SKM-1 treated with dmso at 0.1 percent for 144 hours (cell line): ENCODE measurements at regions not wholly inside any gene's neighbourhood (a gene's known extent, or its start where the extent isn't known, plus 50 kb on each side); places are given as distances from the start of the nearest gene placed in this dataset.
"Not testable (repeated sequence)": the region's sequence is repeated elsewhere in the genome, so short reads cannot be mapped to it uniquely, and the experiment has no call there.

Experiments
- DNase-seq: peaks from one replicate; lab custom pipeline; 2025; ENCODE audit not compliant: unreplicated experiment; lab: John Stamatoyannopoulos, UW

DNA sequence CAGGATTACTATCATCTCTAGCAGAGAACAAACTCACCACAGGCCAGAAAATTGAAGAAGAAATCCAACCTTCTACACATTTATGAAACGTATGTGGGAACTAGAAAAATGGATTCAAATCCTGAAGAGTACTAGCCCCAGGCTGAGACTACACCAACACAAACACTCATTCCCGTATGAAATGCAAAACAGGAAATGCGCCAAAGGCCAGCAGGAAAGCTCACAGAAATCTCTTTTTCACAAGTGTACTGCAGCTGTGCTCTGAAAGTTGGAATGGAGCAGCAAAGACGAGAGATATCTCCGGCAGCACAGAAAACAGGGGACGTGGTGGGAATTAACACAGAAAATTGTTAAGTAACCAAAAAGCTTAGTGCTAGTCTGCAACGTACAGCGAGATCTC lies 913.5 kb downstream of the TDRD15 start:
- no peak for DNase-seq

DNA sequence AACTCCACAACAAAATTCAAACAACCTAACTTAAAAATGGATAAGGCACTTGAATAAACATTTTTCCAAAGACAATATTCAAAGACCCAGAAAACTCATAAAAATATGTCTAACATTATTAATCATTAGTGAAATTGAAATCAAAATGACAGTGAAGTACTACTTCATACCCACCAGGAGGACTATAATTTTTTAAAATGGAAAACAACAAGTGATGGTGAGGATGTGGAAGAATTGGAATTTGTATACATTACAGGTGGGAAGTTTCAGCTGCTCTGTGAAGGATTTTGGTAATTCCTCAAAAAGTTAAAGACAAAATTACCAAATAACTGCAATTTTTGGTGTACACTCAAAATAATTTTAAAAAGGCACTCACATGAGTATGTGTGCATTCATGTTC lies 920.0 kb downstream of the TDRD15 start:
- no peak for DNase-seq

DNA sequence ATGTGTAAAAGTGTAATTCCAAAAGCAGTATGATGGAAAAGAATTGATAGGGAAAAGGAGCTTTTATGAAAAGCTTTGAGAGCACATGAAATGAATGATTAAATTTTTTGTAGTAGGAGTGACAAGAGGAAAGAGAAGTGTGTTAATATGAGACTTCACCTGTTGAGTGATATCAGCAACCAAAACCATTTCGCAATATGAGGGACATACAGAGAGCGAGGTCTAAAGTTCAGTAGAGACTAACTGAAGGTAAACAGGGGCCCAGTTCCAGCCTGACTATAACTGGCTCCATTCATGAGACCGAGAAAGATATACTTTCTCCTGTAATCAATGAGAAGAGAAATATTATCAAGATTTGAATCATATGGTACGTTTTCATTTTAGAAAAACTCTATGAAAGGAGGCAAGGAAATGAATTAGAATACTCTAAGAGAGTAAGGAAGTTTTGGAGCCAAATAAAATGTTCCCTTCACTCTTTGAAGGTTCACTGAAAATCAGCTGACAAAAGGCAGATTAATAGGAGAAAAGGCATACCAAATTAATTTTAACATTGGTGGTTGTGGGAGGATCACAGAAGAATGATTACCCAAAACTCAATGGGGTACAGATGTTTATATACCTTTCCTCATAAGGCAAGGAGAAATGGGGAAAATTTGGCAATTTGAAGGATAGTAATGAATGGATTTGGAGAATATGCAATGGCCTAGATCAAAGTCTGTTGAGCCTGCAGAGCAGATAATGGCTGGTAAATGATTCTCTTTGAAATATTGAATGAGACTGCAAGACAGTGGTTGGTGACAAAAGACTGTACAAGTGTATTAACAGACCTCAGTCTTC lies 932.2 kb downstream of the TDRD15 start:
- no peak for DNase-seq

DNA sequence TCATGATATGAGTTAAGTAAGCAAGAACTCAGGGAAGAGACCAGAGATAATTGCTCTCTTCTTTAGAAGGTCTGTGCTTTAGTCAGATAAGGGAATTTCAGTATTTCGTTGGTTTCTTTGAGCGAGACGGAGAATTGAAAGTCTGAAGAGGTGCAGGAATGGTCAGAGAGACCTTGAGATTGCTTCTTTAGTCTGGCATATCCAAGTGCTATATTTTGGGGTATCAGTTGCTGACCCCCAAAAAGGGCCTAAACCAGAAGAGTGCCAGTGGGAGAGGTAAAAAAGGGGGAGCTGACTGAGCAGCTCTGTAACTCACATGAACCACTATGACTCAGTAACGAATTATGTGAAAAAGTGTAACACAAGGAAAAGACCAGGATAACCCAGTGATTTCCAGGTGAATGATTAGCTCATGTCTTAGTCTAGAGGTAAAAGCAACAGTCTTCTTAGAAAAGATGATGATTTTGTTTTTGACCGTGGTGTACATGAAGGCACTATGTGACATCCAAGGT lies 932.9 kb downstream of the TDRD15 start:
- DNase-seq = no peak

DNA sequence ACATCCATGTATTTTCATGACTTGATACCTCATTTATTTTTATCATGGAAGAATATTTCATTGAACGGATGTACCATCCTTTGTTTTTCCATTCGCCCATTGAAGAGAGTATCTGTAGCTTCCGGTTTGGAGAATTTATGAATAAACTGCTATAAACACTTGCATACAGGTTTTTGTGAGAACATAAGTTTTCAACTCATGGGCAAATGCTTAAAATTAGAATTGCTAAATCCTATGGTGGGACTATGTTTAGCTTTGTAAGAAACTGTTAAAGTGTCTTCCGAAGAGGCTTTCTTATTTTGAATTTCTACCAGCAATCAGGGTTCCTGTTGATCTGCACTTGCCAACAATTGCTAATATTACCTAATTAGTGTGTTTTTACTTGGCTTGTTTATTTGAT lies 938.9 kb downstream of the TDRD15 start:
- DNase-seq = no peak

DNA sequence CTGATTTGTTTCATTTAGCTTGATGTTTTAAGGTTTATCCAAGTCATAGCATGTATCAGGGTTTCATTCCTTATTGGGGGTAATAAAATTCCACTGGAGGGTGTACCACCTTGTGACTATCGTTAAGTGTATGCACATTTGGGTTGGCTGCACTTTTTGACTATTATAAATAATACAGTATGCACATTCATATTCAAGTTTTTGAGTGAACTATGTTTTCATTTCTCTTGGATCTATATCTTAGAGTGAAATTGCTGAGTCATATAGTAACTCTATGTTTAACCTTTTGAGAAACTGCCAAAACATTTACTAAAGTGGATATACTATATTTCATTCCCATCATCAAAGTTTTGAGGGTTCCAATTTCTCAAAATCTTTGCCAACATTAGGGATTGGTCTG lies 952.7 kb downstream of the TDRD15 start:
- no peak for DNase-seq

DNA sequence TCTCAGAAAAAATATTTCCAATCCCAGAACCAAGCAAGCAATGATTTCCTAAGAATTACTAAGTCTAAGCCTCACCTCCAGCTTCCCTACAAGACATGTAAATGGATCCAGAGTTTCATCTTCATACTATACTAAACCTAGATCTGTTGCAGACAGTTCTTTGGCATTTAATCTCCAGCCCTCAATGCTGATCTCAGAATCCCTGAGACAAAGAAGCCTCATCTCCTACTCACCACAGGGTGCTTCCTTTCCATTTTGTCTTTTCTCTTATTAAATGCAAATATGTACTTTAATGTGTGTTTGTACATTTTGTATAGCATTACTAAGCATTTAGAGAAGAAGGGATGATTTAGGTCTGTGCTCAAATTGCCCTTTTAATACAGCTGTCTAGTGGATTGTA lies 954.9 kb downstream of the TDRD15 start:
- DNase-seq = no peak

DNA sequence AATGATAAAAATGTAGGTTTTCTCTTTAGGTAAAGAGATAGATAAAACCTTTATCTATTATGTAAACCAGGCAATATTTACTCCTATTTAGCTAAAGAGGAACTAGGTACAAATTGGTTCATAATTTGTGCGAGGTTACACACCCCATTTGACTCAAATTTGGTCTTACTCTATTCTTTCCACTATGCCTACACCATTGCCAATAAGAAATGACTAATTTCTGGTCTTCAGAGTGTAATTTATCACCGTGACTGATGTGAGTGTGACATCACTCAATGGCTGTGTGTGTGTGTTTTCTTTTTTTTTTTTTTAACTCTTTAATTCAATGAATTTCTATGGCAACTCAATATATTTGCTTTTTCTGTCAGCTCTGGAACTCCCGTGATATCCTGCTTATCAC lies 955.8 kb downstream of the TDRD15 start:
- DNase-seq = no peak

DNA sequence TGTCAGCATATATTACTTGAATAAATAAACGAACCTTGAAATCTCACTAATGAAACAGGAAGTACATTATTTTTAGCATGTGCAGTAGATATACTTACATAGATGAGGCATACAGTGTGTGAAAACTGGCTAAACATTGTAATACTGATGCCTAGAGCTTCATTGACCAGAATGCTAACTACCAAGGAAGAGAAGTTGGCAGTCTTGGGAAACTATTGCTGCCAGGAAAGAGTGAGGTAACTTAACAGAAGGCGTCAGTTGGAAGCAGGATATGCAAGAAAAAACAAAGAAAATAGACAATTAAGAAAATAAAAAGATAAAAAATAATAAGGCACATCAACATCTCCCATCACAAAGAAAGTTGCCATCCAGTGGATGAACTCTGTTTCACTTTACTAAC lies 963.0 kb downstream of the TDRD15 start:
- no peak for DNase-seq

DNA sequence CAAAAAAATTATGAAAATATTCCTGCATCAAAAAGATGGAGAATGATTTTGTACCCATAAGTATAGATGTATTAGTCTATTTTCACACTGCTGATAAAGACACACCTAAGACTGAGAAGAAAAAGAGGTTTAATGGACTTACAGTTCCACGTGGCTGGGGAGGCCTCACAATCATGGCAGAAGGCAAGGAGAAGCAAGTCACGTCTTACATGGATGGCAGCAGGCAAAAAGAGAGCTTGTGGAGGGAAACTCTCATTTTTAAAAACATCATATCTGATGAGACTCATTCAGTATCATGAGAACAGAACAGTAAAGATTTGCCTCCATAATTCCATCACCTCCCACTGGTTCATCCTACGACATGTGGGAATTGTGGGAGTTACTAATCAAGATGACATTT lies 979.8 kb downstream of the TDRD15 start:
- DNase-seq = not testable (repeated sequence)

DNA sequence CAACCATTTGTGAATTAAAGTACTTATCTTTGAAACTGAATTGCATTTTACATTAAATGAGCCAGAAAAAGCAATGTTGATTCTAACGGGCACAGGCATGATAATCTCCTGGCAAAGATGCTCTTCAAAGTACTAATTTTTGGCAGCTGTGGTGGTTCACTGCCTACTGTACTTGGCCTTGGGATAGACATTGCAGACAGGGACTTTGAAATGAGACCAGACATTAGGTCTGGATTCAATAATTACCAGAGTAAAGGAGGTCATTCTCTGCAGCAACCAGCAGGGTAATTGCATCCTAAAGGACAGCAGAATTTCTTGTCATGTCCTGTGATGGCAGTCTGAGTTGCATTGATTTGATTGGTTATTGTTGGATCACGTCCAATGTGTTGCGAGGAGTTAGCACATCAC lies 986.5 kb downstream of the TDRD15 start:
- no peak for DNase-seq

DNA sequence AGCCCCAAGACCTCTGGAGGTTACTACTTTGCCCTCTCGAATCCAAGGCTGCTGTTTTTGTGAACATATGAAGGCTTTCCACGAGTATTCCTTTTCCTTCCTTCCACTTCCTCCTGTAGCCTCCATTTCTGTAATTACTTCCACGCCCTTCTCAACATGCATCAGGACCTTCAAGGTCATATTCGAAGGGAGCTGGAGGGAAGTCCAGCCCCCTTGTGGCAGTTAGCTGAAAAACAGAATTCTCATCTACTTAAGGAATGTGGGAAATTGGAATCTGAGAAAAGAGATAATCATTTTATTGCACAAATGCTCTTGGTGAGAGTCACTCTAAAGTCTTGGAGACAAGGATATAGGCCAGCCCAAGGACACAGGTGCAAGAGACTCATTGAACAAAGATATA lies 1000.2 kb downstream of the TDRD15 start:
- no peak for DNase-seq

DNA sequence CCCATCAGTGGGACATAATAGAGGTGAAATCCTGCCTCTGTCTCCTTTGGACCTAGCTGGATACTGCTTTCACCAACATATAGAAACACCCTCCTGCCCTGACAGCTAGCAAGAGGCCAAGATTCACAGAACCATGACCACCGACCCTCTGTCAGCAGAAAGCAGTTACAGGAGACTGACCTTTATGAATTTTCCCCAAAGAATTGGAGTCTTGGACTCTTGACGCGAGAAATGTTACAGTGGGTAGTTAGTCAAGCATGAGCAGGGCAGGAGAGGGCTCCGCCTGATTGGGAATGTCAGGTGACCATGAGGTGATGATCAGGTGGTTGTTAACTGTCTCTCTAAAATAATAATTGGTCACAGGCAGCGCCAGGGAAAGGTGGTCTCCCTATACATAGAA lies 1002.3 kb downstream of the TDRD15 start:
- no peak for DNase-seq

DNA sequence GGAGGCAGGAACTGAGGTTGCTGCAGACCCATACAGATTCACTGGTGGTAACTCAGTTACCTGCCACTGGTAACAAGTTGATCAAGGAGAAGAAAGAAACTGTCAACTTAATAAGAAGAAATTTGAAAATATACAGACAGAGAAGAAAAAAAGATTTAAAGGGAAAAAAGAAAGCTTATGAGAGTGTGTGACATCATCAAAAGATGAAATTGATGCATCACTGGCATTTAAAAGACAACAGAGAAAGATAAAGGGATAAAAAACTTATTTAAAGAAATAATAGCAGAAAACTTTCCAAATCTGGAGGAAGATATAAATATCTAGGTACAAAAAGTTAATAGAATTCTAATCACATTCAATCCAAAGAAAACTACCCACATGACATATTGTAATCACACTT lies 1003.2 kb downstream of the TDRD15 start:
- DNase-seq = no peak

DNA sequence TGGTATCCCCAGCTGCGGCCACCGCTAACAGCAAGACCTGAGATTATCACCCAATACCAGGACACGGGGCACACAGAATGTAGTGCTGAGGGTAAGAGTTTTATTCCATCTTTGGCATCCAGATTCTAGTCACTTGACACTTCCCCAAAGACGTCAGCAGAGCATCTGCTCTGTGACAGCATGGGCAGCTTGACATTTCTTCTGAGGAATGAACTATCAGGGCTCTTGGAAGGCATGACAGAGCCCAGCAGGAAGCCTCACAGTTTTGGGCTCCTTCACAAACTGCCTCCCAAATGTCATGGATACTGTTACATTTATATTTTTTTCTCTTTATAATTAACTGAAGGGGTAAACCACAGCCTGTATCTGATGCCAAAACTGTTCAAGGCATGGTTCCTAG lies 1010.7 kb downstream of the TDRD15 start:
- no peak for DNase-seq

DNA sequence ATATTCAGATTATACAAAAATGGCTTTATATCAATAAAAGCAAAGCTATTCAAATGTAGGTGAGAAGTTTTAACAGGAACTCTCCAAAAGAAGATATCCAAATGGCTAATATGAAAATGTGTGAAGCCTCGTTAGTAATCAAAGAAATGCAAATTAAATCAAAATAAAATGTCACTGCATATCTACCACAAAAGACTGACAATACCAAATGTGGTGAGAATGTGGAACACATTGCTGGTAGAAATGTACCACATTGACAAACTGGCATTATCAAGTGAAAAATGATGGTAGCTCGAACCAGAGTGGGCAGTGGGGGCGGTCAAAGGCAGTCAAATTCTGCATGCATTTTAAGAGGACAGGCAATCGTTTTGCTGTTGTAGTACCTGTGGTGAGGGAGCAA lies 1012.7 kb downstream of the TDRD15 start:
- DNase-seq = no peak

DNA sequence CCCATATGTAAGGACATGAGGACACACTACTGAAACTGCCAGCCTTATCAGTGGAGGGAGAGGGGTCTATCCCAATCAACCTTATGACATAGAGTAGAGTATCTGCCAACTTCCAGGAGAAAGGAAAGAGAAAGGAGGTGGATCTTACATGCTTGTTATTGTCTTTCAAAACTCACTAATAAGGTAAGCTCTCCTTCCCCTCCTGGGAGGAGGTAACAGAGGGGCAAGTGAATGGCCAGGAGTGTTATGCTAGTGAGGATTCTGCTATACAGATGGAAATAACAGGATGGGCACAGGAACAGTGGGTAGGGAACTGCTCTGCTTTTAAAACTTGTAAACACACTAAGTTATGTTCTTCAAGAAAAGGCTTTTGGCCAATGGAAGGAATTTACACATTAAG lies 1020.1 kb downstream of the TDRD15 start:
- DNase-seq = no peak

DNA sequence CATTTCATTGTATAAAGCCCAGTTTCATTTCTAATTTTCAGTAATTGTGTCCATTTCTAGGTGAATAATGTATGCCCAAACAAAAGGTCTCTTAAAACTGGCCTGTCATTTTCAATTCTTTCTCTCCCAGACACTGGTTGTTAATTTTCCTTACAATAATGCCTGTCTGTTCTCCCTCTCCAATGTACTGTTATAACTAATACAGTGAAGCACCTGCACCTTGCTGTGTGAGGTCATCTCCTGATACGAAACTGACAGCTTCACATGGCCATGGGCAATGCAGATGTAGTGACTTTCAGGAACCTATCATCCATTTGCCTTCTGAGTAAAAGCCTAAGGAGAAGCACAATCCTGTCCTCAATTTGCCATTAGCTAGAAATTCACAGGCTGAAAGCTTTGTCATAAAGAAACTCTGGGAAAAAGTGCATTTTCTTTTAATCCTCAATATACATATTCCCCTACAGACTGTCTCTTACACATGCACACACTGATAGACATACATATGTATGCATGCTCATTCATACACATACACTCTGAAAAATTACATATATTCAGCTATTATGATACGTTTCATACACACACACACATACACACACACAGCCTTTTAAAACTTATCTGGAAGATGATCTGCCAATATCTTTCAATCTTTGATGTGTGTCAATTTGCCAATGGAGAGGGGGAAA lies 1030.3 kb downstream of the TDRD15 start:
- DNase-seq = no peak

DNA sequence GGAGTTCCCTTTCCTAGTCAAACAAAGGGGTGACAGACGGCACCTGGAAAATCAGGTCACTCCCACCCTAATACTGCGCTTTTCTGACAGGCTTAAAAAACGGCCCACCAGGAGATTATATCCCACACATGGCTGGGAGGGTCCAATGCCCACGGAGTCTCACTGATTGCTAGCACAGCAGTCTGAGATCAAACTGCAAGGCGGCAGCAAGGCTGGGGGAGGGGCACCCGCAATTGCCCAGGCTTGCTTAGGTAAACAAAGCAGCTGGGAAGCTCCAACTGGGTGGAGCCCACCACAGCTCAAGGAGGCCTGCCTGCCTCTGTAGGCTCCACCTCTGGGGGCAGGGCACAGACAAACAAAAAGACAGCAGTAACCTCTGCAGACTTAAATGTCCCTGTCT lies 1032.9 kb downstream of the TDRD15 start:
- DNase-seq = not testable (repeated sequence)

DNA sequence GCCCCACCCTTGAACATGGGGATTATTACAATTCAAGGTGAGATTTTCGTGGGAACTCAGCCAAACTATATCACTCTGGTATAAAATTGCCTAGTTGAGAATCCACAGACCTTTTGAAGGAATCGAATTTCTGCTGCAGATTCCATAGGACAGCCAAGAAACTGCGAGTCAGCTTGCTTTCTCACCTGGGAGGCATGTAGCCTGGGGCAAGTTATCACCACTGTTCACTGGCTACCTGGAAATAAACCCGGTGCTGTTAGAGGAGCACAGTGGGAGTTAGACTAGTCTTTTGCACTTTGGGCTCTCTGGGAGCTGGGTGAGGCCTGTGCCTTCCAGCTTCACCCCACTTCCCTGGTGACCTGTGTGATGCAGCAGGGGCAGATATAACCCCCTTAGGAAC lies 1043.5 kb downstream of the TDRD15 start:
- DNase-seq = no peak

DNA sequence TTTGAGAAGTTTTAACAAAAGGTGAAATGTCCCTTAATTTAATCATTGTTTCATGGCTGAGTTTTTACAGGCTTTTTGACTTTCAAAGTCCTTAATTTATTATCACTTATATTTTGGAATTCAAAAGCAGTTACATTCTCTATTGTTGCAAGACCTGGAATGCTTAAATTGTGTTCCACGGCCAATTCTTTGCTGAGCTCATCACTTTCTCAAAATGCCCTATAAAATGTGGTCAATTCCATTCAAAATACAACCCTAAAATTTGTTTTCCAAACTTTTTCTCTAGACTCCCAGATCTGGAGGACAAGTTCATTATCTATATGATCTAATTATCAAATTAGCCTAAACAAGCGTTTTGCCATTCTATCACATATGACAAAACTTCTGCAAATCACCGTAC lies 1051.2 kb downstream of the TDRD15 start:
- no peak for DNase-seq

DNA sequence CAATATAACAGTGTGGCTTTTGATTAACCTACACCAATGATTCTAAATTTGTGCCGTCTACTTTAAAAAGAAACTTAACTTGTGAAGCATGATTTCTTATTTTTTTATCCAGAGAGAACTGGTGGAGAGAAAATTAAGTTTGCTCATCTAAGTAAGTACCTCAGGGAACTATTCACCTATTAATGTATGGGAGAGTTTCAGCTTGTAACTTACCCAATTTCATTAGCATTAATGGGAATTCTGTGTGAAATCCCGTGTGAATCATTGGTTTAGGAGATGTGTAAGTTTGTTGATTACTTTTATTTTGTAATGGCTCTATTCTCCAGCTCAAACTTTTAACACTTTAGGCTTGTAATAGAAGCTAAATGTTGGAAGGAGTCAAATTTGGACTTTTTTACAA lies 1061.5 kb downstream of the TDRD15 start:
- DNase-seq = no peak
